GM18499 (cell line): ENCODE measurements at regions not wholly inside any gene's neighbourhood (a gene's known extent, or its start where the extent isn't known, plus 50 kb on each side); places are given as distances from the start of the nearest gene placed in this dataset.

Experiments used
- ATAC-seq: cut with Tn5 transposase; IDR thresholded peaks from one replicate; pipeline ENCODE4 v1.9.1; 2021; ENCODE audit warnings: moderate number of reproducible peaks; ENCODE audit not compliant: insufficient read depth, unreplicated experiment

- no peak for ATAC-seq
Observed at GRCh38 chr18:73812423-73812822, 335.2 kb downstream of the FBXO15 start.

- no peak for ATAC-seq
Observed at GRCh38 chr18:73807551-73808192, 340.0 kb downstream of the FBXO15 start.

- no peak for ATAC-seq
Observed at GRCh38 chr18:73805991-73806390, 341.6 kb downstream of the FBXO15 start.

GRCh38 chr18:73797419-73797818 lies 350.2 kb downstream of the FBXO15 start:
- no peak for ATAC-seq

- ATAC-seq, result no peak
Observed at GRCh38 chr18:73793386-73793785, 354.2 kb downstream of the FBXO15 start.

- ATAC-seq, result no peak
Observed at GRCh38 chr18:73791081-73791480, 356.6 kb downstream of the FBXO15 start.

GRCh38 chr18:73790587-73790986 lies 357.0 kb downstream of the FBXO15 start:
- ATAC-seq, result no peak

- no peak for ATAC-seq
Observed at GRCh38 chr18:73787316-73787715, 360.3 kb downstream of the FBXO15 start.

GRCh38 chr18:73785300-73785699 lies 362.3 kb downstream of the FBXO15 start:
- ATAC-seq, result no peak

GRCh38 chr18:73784853-73785252 lies 362.8 kb downstream of the FBXO15 start:
- no peak for ATAC-seq

GRCh38 chr18:73782405-73782804 lies 365.2 kb downstream of the FBXO15 start:
- no peak for ATAC-seq

- no peak for ATAC-seq
Observed at GRCh38 chr18:73780218-73780617, 367.4 kb downstream of the FBXO15 start.

GRCh38 chr18:73778032-73778359 lies 369.6 kb downstream of the FBXO15 start:
- no peak for ATAC-seq

GRCh38 chr18:73777356-73778031 lies 370.1 kb downstream of the FBXO15 start:
- ATAC-seq, result no peak

- no peak for ATAC-seq
Observed at GRCh38 chr18:73774811-73775509, 372.7 kb downstream of the FBXO15 start.

GRCh38 chr18:73768043-73768442 lies 379.6 kb downstream of the FBXO15 start:
- ATAC-seq, result no peak

- no peak for ATAC-seq
Observed at GRCh38 chr18:73766910-73767515, 380.6 kb downstream of the FBXO15 start.

- no peak for ATAC-seq
Observed at GRCh38 chr18:73758446-73758845, 389.2 kb downstream of the FBXO15 start.

- ATAC-seq, result no peak
Observed at GRCh38 chr18:73756256-73757091, 391.2 kb downstream of the FBXO15 start.

GRCh38 chr18:73752965-73753364 lies 394.7 kb downstream of the FBXO15 start:
- no peak for ATAC-seq
